COLO829 (cell line): ENCODE measurements at regions not wholly inside any gene's neighbourhood (a gene's known extent, or its start where the extent isn't known, plus 50 kb on each side); places are given as distances from the start of the nearest gene placed in this dataset.

ENCODE experiments used
- DNase-seq: peaks from one replicate; pipeline ENCODE4 v3.0.0; 2012; ENCODE audit warnings: low spot score

DNA sequence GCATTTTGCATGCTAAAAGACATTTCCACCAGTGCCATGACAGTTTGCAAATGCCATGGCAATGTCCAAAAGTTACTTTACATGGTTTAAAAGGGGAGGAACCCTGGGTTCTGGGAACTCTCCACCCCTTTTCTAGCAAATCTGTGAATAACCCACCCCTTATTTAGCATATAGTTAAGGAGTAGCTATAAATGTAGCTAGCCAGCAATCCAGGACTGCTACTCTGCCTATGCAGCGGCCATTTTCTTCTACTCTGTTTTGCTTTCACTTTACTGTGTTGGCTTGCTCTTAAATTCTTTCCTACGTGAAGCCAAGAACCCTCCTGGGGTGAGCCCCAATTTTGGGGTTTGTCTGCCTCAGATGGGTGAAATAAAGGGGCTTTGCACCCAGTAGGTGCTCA lies 141.0 kb downstream of the PTPN11 start:
- DNase-seq, result no peak

DNA sequence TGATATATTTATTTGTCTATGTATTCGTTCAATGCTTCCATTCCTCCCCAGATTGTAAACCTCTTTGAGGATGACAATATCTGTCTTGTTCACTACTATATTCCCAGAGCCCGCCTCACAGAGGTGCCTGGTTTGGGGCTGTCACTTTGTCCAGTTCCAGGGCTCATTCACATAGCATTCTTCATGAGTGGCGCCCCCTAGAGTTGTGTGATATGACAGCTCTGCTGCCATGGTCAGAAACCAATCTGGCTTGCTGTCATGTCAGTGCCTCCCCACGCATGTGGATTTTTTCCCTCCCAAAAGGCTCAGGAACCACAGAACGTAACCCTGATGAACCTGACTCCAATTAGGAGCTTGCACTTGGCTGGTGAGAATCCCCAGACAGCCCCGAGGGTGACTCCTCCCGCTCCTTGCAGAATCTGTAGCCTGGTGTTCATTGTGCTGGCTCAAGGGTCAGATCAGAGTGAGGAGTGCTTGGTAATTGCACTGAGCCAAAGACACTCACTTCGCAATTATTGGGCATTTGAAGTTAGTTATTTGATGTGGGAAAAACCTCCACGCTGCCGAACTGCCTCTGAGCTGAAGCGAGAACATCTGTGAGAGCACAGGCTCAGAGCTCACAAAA lies 145.5 kb downstream of the PTPN11 start:
- no peak for DNase-seq

DNA sequence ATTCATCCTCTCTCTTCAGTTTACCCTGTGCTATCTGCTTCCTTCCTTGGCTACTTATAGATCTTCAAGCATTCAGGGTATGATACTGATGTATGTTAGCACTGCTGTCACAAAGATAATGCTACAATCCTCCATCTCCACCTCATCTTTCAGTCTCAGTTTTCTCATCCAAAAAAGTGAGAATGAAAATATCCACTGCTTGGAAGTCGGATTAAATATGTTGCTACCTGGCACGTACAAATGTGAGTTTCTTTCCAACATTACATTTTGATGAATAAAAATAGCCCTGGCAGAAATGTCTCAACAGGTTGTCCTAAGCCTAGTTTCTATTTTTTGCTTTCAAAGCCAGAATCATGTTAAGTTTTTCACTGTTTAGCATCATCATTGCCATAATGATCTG lies 149.9 kb downstream of the PTPN11 start:
- DNase-seq, result no peak

DNA sequence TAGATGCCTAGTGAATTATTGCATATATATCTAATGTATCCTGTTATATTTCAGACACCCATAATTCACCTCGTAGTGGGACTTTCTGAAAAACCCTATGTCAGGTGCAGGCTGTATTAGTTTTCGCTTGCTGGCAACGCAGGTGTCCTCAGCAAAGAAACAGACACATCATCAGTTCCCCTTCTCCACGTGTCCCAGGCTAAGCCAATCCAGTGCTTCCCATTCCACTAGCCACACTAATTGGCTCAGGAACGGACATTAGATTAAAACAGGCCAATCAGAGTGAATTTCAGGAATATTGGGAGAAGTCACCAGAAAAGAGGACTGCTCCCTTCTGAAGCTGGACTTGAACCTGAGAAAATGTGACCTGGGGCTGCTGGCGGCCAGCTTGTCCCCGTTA lies 151.3 kb downstream of the PTPN11 start:
- DNase-seq, result no peak

DNA sequence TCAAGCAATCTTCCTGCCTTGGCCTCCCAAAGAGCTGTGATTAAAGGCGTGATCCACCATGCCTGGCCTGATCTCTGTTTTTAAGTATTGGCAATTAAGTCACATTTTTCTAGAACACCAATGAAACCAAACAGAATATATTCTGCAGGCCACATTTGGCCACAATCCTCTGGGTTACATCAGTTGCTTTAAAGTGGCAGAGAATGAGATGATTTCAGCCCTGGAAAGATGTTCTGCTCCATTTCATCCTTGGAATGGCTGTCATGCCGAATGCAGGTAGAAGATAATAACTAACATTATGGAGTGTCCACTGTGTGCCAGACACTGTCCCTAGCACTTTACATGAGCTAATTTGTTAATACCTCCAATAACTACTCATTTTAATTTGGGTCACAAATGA lies 154.4 kb downstream of the PTPN11 start:
- DNase-seq, result no peak

DNA sequence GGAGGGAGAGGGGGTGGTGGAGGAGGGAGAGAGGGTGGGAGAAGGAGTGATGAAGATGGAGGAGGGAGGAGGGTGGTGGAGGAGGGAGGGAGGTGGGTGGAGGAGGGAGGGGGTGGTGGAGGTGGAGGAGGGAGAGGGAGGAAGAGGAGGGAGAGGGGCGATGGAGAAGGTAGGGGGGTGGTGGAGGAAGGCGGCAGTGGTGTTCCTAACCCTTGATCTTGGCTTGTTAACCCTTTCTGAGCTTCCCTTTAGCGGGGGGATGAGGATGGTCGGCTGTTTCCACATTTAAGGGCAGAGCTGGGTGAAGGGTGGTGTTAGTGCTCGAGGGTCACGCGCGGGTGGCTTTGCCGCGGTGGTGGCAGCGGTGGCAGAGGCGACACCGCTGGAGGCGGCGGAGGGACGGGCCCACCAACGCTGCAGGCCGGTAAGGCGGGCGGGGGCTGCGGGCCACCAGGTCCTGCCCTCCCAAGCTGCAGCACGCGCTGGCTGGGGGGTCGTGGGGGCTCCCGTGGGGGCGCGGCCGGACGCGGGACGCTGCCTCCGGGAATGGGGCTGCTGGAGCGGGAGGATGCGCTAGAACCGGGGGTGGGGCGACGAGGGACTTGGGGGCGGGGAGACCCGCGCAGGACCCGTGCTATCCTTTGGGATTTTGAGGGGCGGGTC lies 156.3 kb downstream of the PTPN11 start:
- no peak for DNase-seq

DNA sequence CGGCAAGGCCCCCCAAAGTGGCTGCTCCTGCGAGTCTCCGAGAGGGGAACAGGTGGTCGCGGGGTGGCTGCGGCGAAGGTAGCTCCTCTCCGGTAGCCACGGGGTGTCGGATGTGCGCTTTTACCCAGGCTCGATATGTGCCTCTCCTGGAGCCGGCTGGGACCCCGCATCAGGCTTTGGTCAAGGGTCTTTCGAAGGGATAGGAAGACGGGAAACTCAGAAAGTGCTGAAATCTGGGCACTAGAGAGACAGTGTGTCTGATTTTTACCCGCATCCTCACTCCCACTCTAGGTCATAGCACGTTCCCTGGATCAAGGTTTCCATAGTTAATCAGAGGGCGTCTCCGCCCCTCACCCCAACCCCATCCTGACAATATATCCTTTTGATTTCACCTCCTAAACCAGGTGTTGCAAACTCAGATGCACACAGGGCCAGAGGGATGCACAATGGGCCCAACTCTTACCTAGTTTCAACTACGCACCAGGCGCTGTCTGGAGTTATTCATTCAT lies 156.9 kb downstream of the PTPN11 start:
- DNase-seq, result no peak

DNA sequence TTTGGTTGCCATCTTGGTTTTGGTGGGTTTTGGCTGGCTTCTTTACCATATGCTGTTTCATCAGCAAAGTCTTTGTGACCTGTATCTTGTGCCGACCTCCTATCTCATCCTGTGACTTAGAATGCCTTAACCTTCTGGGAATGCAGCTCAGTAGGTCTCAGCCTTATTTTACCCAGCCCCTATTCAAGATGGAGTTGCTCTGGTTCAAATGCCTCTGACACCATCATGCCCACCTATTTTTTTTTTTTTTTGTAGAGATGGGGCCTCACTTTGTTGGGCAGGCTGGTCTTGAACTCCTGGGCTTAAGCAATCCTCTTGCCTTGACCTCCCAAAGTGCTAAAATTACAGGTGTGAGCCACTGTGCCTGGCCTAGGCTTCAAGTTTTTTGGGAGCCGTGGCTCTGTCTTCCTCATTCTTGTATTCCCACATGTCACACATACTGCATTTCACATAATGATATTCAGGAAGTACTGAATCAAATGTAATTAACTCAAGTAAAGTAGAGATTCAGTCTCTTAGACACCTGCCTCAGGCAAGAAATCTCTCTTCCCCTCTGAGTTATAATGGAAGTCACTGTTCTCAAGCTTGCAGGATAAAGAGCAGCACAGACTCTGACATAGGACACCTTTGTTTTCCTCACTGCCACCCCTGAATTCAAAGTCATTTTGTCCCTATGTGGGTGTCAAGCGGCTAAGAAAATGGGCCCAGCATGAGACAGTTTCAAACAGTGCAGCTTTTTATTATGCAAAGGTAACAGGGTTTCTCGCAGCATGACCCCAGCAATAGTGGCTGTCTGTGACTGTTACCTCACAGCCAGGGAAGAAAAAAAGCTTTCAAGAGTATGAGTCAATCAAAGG lies 159.0 kb downstream of the PTPN11 start:
- peak; percentile 84 for DNase-seq

DNA sequence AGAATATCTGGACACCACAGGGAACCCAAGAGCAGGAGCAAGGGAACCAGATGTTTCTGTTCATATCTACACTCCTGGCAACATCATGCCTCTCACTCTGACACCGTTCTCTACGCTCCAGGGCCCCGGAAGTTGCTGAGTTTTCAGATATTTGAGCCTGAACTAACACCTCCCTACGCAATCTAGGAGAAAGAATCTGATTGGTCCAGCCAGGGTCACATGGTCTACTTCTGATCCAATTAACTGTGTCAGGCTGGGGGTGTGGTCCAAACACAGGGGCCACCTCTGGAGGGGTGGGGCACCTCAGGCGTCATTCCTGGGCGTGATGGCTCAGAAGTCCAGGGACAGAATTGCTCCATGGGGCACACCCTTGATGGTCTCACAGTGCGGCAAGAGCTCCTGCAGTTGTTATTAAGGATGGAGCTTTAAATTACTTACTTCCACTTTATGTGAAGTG lies 165.5 kb downstream of the PTPN11 start:
- DNase-seq, result no peak

DNA sequence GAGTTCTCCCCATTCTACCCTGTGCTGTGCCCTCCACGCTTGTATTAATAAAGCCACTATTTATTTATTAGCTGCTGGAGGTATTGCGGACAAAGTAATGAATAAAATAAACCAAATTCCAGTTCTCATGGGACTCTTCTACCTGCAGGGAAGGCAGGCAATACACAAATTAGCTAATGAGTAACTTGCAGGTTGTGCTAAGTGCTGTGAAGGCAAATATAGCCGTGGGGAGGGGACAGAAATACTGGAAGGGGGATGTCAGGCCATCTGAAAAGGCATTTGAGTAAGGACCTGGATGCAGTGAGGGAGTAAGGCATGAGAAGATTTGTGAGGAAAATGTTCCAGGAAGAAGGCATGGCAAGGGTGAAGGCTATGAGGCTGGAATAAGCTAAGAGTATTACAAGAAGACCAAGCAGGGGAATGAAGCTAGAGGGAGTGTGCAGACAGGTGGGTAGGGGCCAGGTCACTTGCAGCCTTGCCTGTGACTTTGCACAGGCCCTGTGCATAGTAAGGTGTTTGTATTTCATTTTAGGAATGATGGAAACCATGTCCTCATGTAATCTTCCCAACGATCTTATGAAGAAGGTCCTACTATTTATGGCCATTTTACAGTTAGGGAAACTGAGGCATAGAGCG lies 167.5 kb downstream of the PTPN11 start:
- no peak for DNase-seq

DNA sequence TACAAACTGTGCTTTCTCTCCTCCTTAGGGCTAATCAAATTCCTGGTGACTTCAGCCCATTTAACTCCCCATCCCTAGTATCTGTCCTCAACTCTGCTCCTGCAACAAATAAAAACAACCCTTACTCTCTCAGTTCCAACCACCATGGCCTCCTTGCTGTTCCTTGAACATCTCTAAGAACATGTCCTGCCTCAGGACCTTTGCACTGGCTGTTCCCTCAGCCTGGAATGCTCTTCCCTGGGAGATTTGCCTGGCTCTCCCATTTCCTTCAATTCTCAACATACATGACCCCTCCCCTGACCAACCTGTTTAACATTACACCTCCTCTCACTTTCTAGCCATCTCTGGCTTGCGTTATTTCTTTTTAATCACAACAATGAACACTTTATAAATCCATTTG lies 170.5 kb downstream of the PTPN11 start:
- no peak for DNase-seq

DNA sequence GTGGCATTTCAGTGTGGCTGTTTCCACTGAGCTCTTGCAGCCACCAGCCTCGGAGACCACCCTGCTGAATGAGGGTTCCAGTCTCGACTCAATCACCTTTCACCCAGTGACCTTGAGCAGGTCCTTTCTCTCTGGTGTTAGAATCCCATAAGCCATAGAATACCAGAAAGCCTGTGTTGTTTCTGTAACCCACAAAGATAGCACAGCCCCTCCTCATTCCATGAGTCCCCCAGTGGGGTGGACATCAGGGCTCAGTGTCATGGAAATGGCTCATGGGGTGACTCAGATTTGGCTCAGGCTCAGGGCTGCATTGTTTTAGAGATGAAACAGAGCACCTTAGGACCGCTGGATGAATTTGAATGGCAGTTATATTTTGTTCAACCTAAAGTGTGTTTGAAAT lies 171.5 kb downstream of the PTPN11 start:
- DNase-seq, result no peak

DNA sequence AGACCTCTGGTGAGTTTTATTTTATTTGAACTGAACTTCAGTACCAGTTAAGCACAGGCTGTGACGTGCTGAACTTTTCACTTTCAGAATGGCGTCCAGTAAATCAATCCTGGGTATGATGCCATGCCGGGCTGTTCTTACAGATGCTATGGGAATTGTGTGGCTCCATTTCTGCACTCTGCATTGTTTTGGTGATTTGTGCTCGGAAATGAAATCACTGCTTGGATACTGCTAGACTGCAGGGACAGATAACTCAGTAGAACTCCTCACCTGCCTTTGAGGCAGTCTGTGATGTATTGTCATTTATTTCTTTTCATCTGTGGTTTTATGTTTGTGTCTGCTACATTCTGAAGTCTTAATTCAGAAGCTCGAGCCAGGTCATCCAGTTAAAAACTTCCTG lies 172.7 kb downstream of the PTPN11 start:
- no peak for DNase-seq

DNA sequence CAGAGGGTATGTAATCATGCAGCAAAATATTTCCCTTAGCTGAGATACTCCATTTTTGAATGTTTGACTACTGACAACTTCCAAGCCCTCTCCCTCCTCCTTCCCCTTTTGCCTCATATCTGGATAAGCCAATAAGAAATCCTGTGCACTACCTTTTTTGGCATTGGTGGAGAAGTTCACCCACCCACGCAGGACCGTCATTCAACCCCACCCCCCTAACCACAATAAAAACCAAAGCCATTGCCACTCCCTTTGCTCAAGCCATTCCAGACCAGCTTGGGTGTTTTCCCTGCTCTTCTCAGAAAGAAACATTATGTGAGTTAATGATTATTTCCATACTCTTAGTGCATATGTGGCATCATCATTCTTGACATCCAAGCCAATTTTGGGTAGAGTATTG lies 176.7 kb downstream of the PTPN11 start:
- no peak for DNase-seq

DNA sequence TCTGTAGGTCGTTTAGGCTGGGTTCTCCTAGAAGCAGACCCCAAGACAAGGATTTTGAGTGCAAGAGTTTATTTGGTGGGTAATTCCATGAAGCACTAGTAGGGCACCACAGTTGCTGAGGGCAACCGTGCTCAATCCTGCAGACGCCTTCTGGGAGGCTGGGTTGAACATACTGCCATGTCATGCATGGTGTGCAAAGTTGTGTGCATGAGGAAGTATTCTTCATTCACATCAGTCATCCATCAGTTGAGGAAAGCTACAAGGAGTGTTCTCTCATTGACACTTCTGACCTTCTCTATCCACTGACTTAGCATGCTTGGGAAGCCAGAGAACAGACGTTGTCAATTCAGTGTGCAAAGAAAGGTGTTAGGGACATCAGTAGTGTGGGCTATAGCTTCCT lies 179.2 kb downstream of the PTPN11 start:
- DNase-seq, result no peak

DNA sequence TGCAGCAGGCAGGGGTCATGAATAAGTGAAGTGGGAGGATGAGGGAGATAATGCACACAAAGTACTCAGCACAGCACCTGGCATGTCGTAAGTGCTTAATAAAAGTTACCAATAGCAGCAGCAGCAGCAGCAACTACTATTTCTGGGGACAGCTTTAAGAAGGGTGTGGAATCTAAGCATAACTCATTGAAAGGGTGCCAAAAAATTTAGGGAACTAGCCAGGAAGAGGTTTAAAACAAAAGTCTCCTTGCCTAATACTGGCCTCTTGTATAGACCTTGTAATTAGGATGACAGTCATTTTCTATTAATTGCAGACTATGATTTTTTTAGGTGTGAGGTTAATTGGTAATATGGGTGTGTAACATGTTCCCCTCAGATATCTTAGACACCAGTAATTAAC lies 179.9 kb downstream of the PTPN11 start:
- no peak for DNase-seq

DNA sequence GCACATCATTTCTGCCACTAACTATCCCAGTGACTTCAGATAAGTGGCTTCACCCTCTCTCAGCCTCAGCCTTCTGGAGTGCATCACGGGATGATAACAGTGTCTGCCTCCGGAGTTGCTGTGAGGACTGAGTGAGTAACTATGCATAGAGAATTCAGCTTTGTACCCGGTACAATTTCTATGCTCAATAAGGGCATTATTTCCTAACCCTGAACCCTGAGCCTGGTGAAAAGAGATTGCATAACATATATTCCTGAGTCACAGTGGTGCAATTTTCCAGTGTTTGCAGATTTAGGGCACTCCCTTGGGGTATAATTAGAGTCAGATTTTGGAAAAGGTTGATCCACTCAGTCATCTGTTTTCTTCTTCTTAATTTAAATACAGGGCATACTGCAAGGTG lies 181.1 kb downstream of the PTPN11 start:
- peak; percentile 89 for DNase-seq

DNA sequence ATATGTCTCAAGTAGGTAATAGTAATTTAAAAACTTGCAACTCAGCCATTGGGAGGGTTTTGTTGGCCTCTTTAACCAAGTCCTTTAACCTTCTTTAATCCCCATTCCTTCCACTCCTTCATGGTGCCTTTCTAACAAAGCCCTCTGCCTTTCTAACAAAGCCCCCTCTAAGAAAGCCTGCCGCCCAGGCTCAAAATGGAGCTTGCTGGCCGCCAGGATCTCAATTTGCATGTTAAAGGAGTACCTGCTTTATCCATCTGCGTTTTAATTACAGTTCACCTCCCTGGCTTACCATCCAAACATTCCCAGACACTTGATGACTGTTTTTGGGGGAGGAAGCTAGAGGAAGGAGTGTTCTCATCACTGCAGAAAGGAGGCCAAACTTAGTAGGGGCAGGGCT lies 183.4 kb downstream of the PTPN11 start:
- DNase-seq, result no peak

DNA sequence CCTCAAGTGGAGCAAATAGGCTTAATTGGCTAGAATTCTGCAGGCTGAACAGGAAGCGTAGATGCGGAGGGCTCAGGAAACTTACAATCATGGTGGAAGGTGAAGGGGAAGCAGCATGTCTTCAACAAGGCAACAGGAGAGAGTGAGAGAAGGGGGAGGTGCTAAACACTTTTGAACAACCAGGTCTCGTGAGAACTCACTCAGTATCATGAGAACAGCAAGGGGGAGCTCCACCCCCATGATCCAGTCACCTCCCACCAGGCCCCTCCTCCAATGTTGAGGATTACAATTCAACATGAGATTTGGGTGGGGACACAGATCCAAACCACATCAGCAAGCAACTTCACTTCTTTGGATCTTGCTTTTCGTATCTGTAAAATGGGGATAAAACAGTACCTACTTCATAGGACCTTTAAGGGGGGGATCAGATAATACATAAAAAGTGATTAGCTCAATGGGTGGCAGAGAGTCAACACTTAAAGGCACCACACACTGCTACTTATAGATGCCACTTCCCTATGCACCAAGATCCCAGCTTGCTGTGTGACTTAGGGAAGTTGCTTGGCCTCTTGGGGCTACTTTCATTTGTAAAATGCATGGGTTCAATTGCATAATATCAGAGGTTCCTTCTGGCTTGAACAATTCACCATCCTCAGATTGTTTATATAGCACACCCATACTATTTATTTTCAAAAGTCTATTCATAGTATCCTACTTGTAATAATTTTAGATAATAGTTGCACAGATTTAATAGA lies 184.8 kb upstream of the RPH3A start:
- DNase-seq, result no peak

DNA sequence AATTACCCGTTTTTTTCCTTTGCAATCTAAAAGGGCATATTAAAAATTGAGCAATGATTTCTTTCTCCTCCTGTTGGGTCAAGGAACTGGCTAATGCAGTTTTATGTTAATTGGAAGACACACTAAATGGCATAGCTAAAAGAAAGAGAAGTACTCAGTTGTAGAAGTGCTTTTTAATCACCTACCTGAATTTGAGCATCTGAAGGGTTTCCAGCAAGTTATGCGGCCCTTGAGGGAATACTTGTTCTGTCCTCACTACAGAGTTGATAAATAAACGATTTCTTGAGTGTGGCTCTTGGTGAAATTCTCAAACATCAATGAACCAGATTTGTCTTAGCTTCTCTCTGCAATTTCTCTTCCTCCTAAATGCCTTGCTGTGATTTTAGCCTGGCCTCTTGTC lies 184.1 kb upstream of the RPH3A start:
- DNase-seq, result no peak

DNA sequence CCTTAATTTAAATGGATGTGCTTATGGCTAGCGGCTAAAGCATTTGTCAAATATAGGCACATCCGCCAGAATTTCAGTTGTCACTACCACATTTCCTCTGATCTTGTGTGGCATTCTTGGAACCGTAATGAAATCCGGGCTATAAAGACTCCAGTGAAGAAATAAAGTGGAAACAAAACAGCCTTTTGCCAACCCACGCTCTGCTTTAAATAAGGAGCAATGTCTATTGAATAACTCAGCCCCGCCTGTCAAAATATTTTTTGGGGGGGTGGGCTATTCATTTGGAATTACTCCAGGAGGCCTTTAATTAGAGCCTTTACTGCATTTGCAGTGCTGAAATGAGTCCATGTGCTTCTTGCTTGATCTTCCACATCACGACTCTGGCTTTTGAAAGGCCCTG lies 179.6 kb upstream of the RPH3A start:
- DNase-seq, result peak; percentile 23

DNA sequence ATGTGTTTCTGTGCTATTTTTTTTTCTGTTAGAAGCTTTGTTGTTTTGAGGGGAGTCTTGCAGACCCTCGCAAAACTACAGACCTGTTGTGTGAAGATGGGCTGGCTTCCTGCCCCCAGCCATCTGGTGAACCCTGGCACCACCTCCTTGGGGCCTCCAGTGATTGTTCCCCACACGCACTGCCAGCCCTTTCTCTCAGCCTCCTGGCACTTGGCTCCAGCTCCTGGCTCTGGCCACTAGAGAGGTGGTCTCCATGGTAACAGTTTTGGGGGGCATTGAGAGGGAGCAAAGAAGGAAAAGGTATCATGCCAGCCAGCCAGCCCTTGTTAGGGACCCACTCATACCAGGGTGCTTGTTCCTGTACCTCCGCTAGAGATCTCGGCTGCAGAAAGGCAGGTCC lies 176.4 kb upstream of the RPH3A start:
- no peak for DNase-seq
